Loucy (cell line): ENCODE measurements at regions not wholly inside any gene's neighbourhood (a gene's known extent, or its start where the extent isn't known, plus 50 kb on each side); places are given as distances from the start of the nearest gene placed in this dataset.

ENCODE experiments used
- H2AFZ ChIP-seq: fragments of 200-600 bp; sonication (generic); 2 replicates; pipeline ENCODE4 v1.6.0; 2016; ENCODE audit warnings: antibody characterized with exemption, mild to moderate bottlenecking, low read length, moderate library complexity
- H3F3A ChIP-seq: fragments of 200-600 bp; 2 replicates; pipeline ENCODE4 v1.6.0; 2016; ENCODE audit warnings: antibody characterized with exemption, low read depth, mild to moderate bottlenecking
- H3K27me3 ChIP-seq: fragments of 200-600 bp; sonication (generic); 2 replicates; pipeline ENCODE4 v1.6.1; 2014; ENCODE audit warnings: low read length, mild to moderate bottlenecking; ENCODE audit not compliant: insufficient read depth, poor library complexity, severe bottlenecking
- H3K36me3 ChIP-seq: fragments of 200-600 bp; sonication (generic); 2 replicates; pipeline ENCODE4 v1.6.1; 2016; ENCODE audit warnings: low read length; ENCODE audit not compliant: insufficient read depth
- H3K4me1 ChIP-seq: fragments of 200-600 bp; sonication (generic); 2 replicates; pipeline ENCODE4 v1.5.1; 2014; ENCODE audit warnings: low read length, mild to moderate bottlenecking; ENCODE audit not compliant: insufficient read depth, poor library complexity, severe bottlenecking
- H3K4me2 ChIP-seq: fragments of 200-600 bp; sonication (generic); 2 replicates; pipeline ENCODE4 v1.6.0; 2014; ENCODE audit warnings: antibody characterized with exemption, low read length, low read depth, mild to moderate bottlenecking; ENCODE audit not compliant: poor library complexity, severe bottlenecking
- H3K4me3 ChIP-seq: fragments of 200-600 bp; sonication (generic); 2 replicates; pipeline ENCODE4 v1.5.1; 2014; ENCODE audit warnings: low read length, mild to moderate bottlenecking, mixed read lengths; ENCODE audit not compliant: poor library complexity, severe bottlenecking
- H3K79me2 ChIP-seq: fragments of 200-600 bp; sonication (generic); 2 replicates; pipeline ENCODE4 v1.6.1; 2014; ENCODE audit warnings: low read length; ENCODE audit not compliant: insufficient read depth
- H3K9ac ChIP-seq: fragments of 200-600 bp; sonication (generic); 2 replicates; pipeline ENCODE4 v1.6.0; 2014; ENCODE audit warnings: mild to moderate bottlenecking, low read depth, low read length, moderate library complexity; ENCODE audit not compliant: poor library complexity, severe bottlenecking
- H3K9me2 ChIP-seq: fragments of 200-600 bp; sonication (generic); replicated peaks from 2 replicates; pipeline ENCODE4 v1.6.1; 2016; ENCODE audit warnings: low read depth, low read length, mixed read lengths
- H3K9me3 ChIP-seq: fragments of 200-600 bp; sonication (generic); 2 replicates; pipeline ENCODE4 v1.6.1; 2014; ENCODE audit warnings: mild to moderate bottlenecking, antibody characterized with exemption, low read length, low read depth; ENCODE audit not compliant: insufficient read depth
- H4K20me1 ChIP-seq: fragments of 200-600 bp; sonication (generic); 2 replicates; pipeline ENCODE4 v1.6.0; 2014; ENCODE audit warnings: antibody characterized with exemption, low read length, mild to moderate bottlenecking; ENCODE audit not compliant: insufficient read depth, poor library complexity, severe bottlenecking
- EZH2phosphoT487 ChIP-seq: fragments of 200-600 bp; IDR thresholded peaks from 2 replicates; pipeline ENCODE4 v1.6.1; 2018; ENCODE audit warnings: antibody characterized with exemption, mild to moderate bottlenecking, moderate library complexity, borderline replicate concordance
- TF ChIP-seq, protein P1 (sequence below): fragments of 200-600 bp; sonication (generic); conservative IDR thresholded peaks from 2 replicates; pipeline ENCODE4 v1.5.1; 2014; ENCODE audit warnings: mild to moderate bottlenecking, antibody characterized with exemption, low read length

DNA sequence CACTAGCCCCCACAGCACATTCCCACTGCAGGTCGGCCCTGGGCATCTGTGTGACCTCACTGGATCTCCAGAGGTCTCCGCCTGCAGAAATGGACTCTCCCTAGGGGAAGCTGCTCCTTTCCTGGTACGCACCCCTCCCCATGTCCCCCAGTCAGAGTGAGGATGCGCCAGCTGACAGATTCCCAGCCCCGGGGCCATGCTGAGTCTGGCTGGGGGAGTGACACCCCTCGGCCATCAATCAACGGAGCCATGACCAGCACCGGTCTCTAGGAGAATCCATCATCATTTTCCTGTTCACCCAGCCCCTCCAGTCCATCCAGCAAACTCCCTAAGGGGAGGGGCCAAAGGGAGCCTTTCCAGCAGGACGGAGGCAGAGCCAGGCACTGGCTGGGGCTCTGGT, 68.7 kb upstream of the PAX7 start:
- Histone ChIP-seq H3F3A (no peaks in the 10 kb centered on the region), H3K9me3 (no peaks in the 10 kb centered on the region), H3K79me2 (no peaks in the 10 kb centered on the region), H3K4me3 (no peak overlapping the region), H4K20me1 (no peaks in the 10 kb centered on the region), H3K9ac (no peak overlapping the region), H3K4me2 (no peak overlapping the region), H3K9me2 (no peaks in the 10 kb centered on the region), H3K4me1 (no peaks in the 10 kb centered on the region), H2AFZ (no peak overlapping the region), H3K27me3 (no peaks in the 10 kb centered on the region), H3K36me3 (no peaks in the 10 kb centered on the region)
- TF ChIP-seq, protein P1, sequence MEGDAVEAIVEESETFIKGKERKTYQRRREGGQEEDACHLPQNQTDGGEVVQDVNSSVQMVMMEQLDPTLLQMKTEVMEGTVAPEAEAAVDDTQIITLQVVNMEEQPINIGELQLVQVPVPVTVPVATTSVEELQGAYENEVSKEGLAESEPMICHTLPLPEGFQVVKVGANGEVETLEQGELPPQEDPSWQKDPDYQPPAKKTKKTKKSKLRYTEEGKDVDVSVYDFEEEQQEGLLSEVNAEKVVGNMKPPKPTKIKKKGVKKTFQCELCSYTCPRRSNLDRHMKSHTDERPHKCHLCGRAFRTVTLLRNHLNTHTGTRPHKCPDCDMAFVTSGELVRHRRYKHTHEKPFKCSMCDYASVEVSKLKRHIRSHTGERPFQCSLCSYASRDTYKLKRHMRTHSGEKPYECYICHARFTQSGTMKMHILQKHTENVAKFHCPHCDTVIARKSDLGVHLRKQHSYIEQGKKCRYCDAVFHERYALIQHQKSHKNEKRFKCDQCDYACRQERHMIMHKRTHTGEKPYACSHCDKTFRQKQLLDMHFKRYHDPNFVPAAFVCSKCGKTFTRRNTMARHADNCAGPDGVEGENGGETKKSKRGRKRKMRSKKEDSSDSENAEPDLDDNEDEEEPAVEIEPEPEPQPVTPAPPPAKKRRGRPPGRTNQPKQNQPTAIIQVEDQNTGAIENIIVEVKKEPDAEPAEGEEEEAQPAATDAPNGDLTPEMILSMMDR, result no peak
- TF ChIP-seq EZH2phosphoT487, result no peak

DNA sequence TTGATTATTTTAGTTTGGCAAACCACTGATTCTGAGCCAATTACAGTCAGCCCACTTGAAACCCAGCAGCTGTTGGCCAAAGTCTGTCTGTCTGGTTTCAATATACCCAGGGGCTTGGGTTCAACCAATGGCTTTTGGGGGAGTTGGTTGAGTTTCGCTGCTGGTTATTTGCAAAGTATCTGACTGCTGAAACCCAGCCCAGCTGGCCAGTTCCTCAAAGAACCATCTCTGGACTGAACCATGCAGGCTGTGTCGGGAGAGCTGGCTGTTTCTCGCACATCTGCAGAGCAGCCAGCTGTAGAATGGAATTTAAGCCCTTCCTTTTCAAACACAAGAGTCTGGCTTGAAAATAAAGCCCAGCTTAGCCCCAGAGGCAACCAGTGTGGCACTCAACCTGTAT, 66.0 kb upstream of the PAX7 start:
- Histone ChIP-seq H2AFZ (no peak overlapping the region), H3K9me3 (no peaks in the 10 kb centered on the region), H3K79me2 (no peaks in the 10 kb centered on the region), H3K36me3 (no peaks in the 10 kb centered on the region), H3K4me3 (no peak overlapping the region), H3F3A (no peaks in the 10 kb centered on the region), H3K4me2 (no peak overlapping the region), H3K4me1 (no peaks in the 10 kb centered on the region), H3K27me3 (no peaks in the 10 kb centered on the region), H3K9me2 (no peaks in the 10 kb centered on the region), H4K20me1 (no peaks in the 10 kb centered on the region), H3K9ac (no peak overlapping the region)
- no peak for TF ChIP-seq EZH2phosphoT487
- TF ChIP-seq, protein P1, result no peak

DNA sequence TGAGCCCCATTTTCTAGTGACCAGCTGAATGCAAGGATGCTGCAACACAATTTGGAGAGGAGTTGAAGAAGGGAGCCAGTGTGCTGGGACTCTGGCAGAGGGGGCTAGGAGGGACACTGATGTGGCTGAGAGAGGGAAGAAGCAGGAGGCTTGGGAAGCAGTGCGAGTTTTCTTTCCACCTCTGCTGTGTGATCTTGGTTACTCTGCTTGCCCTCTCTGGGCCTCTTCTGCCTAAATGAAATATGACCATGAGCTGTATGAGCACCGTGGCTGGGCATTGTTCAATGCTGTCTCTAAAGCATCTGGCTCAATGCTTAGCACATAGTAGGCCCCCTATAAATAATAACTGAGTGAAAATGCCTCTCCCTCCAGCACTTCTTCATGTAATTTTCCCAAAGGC, 65.3 kb upstream of the PAX7 start:
- H3K36me3 ChIP-seq, result no peaks in the 10 kb centered on the region
- H4K20me1 ChIP-seq, result no peaks in the 10 kb centered on the region
- no peak overlapping the region for H3K4me3 ChIP-seq
- H3K9ac ChIP-seq, result no peak overlapping the region
- no peaks in the 10 kb centered on the region for H3K4me1 ChIP-seq
- no peaks in the 10 kb centered on the region for H3K9me3 ChIP-seq
- no peak for TF ChIP-seq EZH2phosphoT487
- TF ChIP-seq, protein P1, result no peak
- H2AFZ ChIP-seq, result no peak overlapping the region
- no peak overlapping the region for H3K4me2 ChIP-seq
- no peaks in the 10 kb centered on the region for H3K9me2 ChIP-seq
- H3K79me2 ChIP-seq, result no peaks in the 10 kb centered on the region
- no peaks in the 10 kb centered on the region for H3F3A ChIP-seq
- no peaks in the 10 kb centered on the region for H3K27me3 ChIP-seq
